Activated T-cell treated with anti-CD3 and anti-CD28 coated beads, Interleukin-2, amount 50 U/mL, for 24 hours (primary cell): ENCODE measurements at regions not wholly inside any gene's neighbourhood (a gene's known extent, or its start where the extent isn't known, plus 50 kb on each side); places are given as distances from the start of the nearest gene placed in this dataset.
"Not testable (repeated sequence)": the region's sequence is repeated elsewhere in the genome, so short reads cannot be mapped to it uniquely, and the experiment has no call there.

Source experiments
- DNase-seq: peaks from one replicate; pipeline ENCODE4 v3.0.0-alpha.2; 2020
- H3K27ac Mint-ChIP-seq: 2 replicates; pipeline ENCODE4 v1.8.0; 2020; ENCODE audit warnings: mild to moderate bottlenecking, mixed read lengths
- H3K27me3 Mint-ChIP-seq: 2 replicates; pipeline ENCODE4 v1.8.0; 2020; ENCODE audit warnings: mixed read lengths
- H3K36me3 Mint-ChIP-seq: 2 replicates; pipeline ENCODE4 v1.8.0; 2020; ENCODE audit warnings: low read depth, mixed read lengths
- H3K4me1 Mint-ChIP-seq: 2 replicates; pipeline ENCODE4 v1.8.0; 2020; ENCODE audit warnings: low read depth, mixed read lengths
- H3K4me3 Mint-ChIP-seq: 2 replicates; pipeline ENCODE4 v1.8.0; 2020; ENCODE audit warnings: mild to moderate bottlenecking, moderate library complexity, mixed read lengths
- H3K9me3 Mint-ChIP-seq: 2 replicates; pipeline ENCODE4 v1.8.0; 2020; ENCODE audit warnings: mixed read lengths

- no peaks in the 10 kb centered on the region for H3K36me3 Mint-ChIP-seq
- H3K9me3 Mint-ChIP-seq, result no peaks in the 10 kb centered on the region
- DNase-seq, result no peak
- H3K4me3 Mint-ChIP-seq, result no peak overlapping the region
- no peaks in the 10 kb centered on the region for H3K4me1 Mint-ChIP-seq
- peaks cover 2% of the 10 kb centered on the region for H3K27me3 Mint-ChIP-seq
- no peak overlapping the region for H3K27ac Mint-ChIP-seq
Measured at GRCh38 chr9:115883467-115884329, 269.9 kb upstream of the PAPPA start.

- Mint-ChIP-seq H3K27me3 (no peaks in the 10 kb centered on the region), H3K36me3 (no peaks in the 10 kb centered on the region), H3K9me3 (no peaks in the 10 kb centered on the region), H3K27ac (no peak overlapping the region), H3K4me3 (no peak overlapping the region), H3K4me1 (no peaks in the 10 kb centered on the region)
- no peak for DNase-seq
Measured at GRCh38 chr9:115884846-115885245, 268.7 kb upstream of the PAPPA start.

- Mint-ChIP-seq H3K27me3 (no peaks in the 10 kb centered on the region), H3K27ac (no peak overlapping the region), H3K4me1 (no peaks in the 10 kb centered on the region), H3K36me3 (no peaks in the 10 kb centered on the region), H3K9me3 (no peaks in the 10 kb centered on the region), H3K4me3 (no peak overlapping the region)
- DNase-seq, result no peak
Measured at GRCh38 chr9:115888131-115888530, 265.5 kb upstream of the PAPPA start.

- H3K4me1 Mint-ChIP-seq, result no peaks in the 10 kb centered on the region
- H3K4me3 Mint-ChIP-seq, result no peak overlapping the region
- H3K27ac Mint-ChIP-seq, result no peak overlapping the region
- no peaks in the 10 kb centered on the region for H3K27me3 Mint-ChIP-seq
- DNase-seq, result no peak
- H3K9me3 Mint-ChIP-seq, result no peaks in the 10 kb centered on the region
- no peaks in the 10 kb centered on the region for H3K36me3 Mint-ChIP-seq
Measured at GRCh38 chr9:115891929-115892328, 261.7 kb upstream of the PAPPA start.

- H3K4me3 Mint-ChIP-seq, H3K27me3 Mint-ChIP-seq, H3K4me1 Mint-ChIP-seq, H3K27ac Mint-ChIP-seq, H3K9me3 Mint-ChIP-seq, H3K36me3 Mint-ChIP-seq, DNase-seq: not testable (repeated sequence)
Measured at GRCh38 chr9:115898478-115898877, 255.1 kb upstream of the PAPPA start.

GRCh38 chr9:115900698-115901097 is 252.9 kb upstream of the PAPPA start:
- peaks cover 2% of the 10 kb centered on the region for H3K9me3 Mint-ChIP-seq
- no peak overlapping the region for H3K27ac Mint-ChIP-seq
- no peak overlapping the region for H3K4me3 Mint-ChIP-seq
- no peak for DNase-seq
- H3K27me3 Mint-ChIP-seq, result no peaks in the 10 kb centered on the region
- no peaks in the 10 kb centered on the region for H3K36me3 Mint-ChIP-seq
- H3K4me1 Mint-ChIP-seq, result no peaks in the 10 kb centered on the region

GRCh38 chr9:115910959-115911358 is 242.6 kb upstream of the PAPPA start:
- no peak for DNase-seq
- Mint-ChIP-seq H3K9me3 (no peaks in the 10 kb centered on the region), H3K4me3 (no peak overlapping the region), H3K27me3 (no peaks in the 10 kb centered on the region), H3K27ac (no peak overlapping the region), H3K4me1 (no peaks in the 10 kb centered on the region), H3K36me3 (no peaks in the 10 kb centered on the region)

GRCh38 chr9:115912086-115912485 is 241.5 kb upstream of the PAPPA start:
- Mint-ChIP-seq H3K4me3 (no peak overlapping the region), H3K4me1 (no peaks in the 10 kb centered on the region), H3K27ac (no peak overlapping the region), H3K36me3 (no peaks in the 10 kb centered on the region), H3K27me3 (no peaks in the 10 kb centered on the region), H3K9me3 (no peaks in the 10 kb centered on the region)
- no peak for DNase-seq

GRCh38 chr9:115913696-115914095 is 239.9 kb upstream of the PAPPA start:
- Mint-ChIP-seq H3K9me3 (no peaks in the 10 kb centered on the region), H3K4me3 (no peak overlapping the region), H3K4me1 (no peaks in the 10 kb centered on the region), H3K27ac (no peak overlapping the region), H3K36me3 (no peaks in the 10 kb centered on the region), H3K27me3 (no peaks in the 10 kb centered on the region)
- no peak for DNase-seq

- H3K4me1 Mint-ChIP-seq, result no peaks in the 10 kb centered on the region
- H3K27ac Mint-ChIP-seq, result no peak overlapping the region
Measured at GRCh38 chr9:115914291-115914690, 239.3 kb upstream of the PAPPA start.

GRCh38 chr9:115921301-115921700 is 232.3 kb upstream of the PAPPA start:
- Mint-ChIP-seq H3K9me3 (peaks cover 7% of the 10 kb centered on the region), H3K4me1 (no peaks in the 10 kb centered on the region), H3K27ac (no peak overlapping the region), H3K36me3 (no peaks in the 10 kb centered on the region), H3K4me3 (no peak overlapping the region), H3K27me3 (no peaks in the 10 kb centered on the region)
- no peak for DNase-seq

More at GRCh38 chr9:115914291-115914690, 239.3 kb upstream of the PAPPA start:
- Mint-ChIP-seq H3K36me3 (no peaks in the 10 kb centered on the region), H3K27me3 (no peaks in the 10 kb centered on the region), H3K9me3 (no peaks in the 10 kb centered on the region), H3K4me3 (no peak overlapping the region)
- DNase-seq, result no peak

GRCh38 chr9:115922444-115922843 is 231.1 kb upstream of the PAPPA start:
- H3K4me3 Mint-ChIP-seq, result no peak overlapping the region
- no peaks in the 10 kb centered on the region for H3K27me3 Mint-ChIP-seq
- DNase-seq, result no peak
- no peaks in the 10 kb centered on the region for H3K36me3 Mint-ChIP-seq
- peaks cover 10% of the 10 kb centered on the region for H3K9me3 Mint-ChIP-seq
- H3K27ac Mint-ChIP-seq, result no peak overlapping the region
- H3K4me1 Mint-ChIP-seq, result no peaks in the 10 kb centered on the region

- Mint-ChIP-seq H3K9me3 (peaks cover 10% of the 10 kb centered on the region), H3K4me1 (no peaks in the 10 kb centered on the region), H3K27me3 (no peaks in the 10 kb centered on the region), H3K4me3 (no peak overlapping the region), H3K36me3 (no peaks in the 10 kb centered on the region), H3K27ac (no peak overlapping the region)
- DNase-seq, result no peak
Measured at GRCh38 chr9:115923410-115923809, 230.2 kb upstream of the PAPPA start.

- H3K27me3 Mint-ChIP-seq, result no peaks in the 10 kb centered on the region
- H3K36me3 Mint-ChIP-seq, result no peaks in the 10 kb centered on the region
- H3K9me3 Mint-ChIP-seq, result peaks cover 10% of the 10 kb centered on the region
- no peak overlapping the region for H3K4me3 Mint-ChIP-seq
- H3K27ac Mint-ChIP-seq, result no peak overlapping the region
- DNase-seq, result no peak
- no peaks in the 10 kb centered on the region for H3K4me1 Mint-ChIP-seq
Measured at GRCh38 chr9:115923903-115924668, 229.5 kb upstream of the PAPPA start.

- no peak overlapping the region for H3K4me3 Mint-ChIP-seq
- H3K4me1 Mint-ChIP-seq, result no peaks in the 10 kb centered on the region
- no peaks in the 10 kb centered on the region for H3K36me3 Mint-ChIP-seq
- no peak for DNase-seq
- H3K27me3 Mint-ChIP-seq, result no peaks in the 10 kb centered on the region
- H3K9me3 Mint-ChIP-seq, result peaks cover 10% of the 10 kb centered on the region
- no peak overlapping the region for H3K27ac Mint-ChIP-seq
Measured at GRCh38 chr9:115924669-115924987, 229.0 kb upstream of the PAPPA start.
